GM12874 (cell line): ENCODE measurements at regions not wholly inside any gene's neighbourhood (a gene's known extent, or its start where the extent isn't known, plus 50 kb on each side); places are given as distances from the start of the nearest gene placed in this dataset.

Experiments
- TF ChIP-seq, protein P1 (sequence below): IDR thresholded peaks from 2 replicates; pipeline ENCODE4 v1.5.1; 2011; ENCODE audit warnings: low read depth, mild to moderate bottlenecking, control low read depth, low read length, moderate library complexity; ENCODE audit not compliant: insufficient read depth

DNA sequence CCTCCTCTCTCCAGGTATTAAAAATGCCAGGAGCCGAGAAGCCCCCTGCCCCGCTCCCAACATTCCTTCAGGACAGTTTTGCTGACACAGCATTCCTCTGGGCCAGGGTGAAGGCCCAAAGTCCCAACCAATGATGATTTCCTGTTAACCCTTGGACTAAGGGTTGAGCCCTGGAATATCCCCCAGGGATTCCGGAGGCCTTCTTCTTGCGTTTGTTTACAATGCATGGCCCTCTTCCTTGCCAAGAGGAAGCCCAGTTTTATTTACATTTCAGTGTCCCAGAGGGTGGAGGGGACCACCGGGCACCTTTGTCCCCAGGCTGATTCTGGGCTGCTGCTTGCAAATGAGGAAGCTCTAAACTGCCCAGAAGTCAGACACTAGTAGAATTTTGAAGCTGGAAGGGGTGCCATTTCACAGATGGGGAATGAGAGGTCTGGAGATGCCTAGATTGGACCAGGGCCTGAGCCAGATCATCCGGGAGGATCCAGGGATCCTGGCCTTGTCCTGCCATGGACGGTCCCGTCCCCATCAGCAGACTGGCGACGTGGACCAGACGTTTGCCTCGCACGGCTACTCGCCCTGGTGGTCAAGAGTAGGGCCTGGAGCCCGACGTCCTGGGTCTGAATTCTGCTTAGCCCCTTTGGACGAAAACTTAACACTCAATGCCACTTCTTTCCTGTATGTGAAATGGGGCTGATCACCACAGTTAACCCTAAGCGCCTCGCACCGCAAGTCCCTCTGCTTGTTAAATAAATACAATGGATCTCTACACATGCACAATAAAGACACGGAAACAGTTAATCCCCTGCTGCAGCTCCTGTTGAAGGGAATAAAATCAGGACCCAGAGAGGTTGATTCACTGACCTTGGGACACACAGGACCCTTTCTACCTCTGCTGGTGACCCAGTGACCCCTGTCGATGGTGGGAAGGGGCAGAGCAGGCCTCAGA is 55.6 kb upstream of the CIBAR2 start:
- TF ChIP-seq, protein P1, sequence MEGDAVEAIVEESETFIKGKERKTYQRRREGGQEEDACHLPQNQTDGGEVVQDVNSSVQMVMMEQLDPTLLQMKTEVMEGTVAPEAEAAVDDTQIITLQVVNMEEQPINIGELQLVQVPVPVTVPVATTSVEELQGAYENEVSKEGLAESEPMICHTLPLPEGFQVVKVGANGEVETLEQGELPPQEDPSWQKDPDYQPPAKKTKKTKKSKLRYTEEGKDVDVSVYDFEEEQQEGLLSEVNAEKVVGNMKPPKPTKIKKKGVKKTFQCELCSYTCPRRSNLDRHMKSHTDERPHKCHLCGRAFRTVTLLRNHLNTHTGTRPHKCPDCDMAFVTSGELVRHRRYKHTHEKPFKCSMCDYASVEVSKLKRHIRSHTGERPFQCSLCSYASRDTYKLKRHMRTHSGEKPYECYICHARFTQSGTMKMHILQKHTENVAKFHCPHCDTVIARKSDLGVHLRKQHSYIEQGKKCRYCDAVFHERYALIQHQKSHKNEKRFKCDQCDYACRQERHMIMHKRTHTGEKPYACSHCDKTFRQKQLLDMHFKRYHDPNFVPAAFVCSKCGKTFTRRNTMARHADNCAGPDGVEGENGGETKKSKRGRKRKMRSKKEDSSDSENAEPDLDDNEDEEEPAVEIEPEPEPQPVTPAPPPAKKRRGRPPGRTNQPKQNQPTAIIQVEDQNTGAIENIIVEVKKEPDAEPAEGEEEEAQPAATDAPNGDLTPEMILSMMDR, result no peak

DNA sequence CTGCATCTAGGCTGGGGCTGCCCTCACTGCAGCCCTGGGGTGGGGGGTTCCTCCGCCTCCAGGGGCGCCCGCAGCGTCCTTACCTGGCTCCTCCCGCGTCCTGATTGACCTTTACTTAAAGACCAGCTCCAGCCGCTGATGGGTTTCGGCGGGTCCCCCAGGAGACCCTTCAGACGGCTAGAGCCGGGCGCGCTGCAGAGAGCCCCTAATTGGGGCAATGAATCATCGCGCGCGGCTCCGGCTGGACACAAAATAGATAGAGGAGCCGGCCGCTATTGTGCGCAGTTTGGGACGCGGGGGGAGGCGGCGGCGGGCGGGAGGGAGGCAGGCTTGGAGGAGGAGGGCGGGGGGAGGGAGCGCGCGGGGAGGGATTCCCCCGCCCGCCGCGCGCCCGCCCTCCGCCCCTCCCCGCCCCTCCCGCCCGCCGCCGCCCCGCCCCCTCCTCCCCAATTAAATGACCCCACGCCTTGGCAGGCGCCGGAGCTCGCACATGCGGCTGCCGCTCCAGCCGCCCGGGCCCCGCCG is 56.5 kb upstream of the CIBAR2 start:
- TF ChIP-seq, protein P1, result no peak

DNA sequence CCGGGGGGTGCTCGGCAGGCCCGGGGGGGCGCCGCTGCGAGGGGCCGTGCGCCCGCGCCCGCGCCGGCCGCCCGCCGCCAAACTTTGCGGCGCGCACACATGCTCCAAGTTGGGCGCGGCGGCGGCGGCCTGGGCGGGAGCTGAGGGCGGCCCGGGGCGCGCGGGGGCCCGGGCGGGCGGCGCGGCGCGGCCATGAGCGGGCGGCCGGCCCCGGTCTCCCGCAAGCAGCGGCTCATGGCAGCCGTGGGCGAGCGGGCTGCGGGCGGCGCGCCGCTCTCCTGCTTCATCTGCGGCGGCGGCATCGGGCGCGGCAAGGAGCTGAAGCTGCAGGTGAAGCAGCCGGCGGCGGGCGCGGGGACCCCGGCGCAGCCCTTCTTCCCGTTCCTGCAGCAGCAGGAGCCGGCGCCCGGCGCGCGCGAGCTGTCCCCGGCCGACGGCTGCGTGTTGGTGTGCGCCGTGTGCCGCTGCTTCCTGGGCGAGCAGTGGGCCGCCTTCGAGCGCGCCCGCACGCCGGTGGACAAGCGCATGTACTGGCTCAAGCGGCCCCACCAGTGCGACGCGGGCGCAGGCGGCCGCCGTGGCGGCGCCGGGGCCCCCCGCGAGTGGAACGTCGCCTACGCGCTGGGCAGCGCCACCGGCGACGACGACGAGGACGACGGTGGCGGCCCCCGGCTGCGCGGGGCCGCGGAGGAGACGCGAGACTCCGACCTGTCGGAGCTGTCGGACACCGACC is 57.2 kb upstream of the CIBAR2 start:
- TF ChIP-seq, protein P1, result no peak

DNA sequence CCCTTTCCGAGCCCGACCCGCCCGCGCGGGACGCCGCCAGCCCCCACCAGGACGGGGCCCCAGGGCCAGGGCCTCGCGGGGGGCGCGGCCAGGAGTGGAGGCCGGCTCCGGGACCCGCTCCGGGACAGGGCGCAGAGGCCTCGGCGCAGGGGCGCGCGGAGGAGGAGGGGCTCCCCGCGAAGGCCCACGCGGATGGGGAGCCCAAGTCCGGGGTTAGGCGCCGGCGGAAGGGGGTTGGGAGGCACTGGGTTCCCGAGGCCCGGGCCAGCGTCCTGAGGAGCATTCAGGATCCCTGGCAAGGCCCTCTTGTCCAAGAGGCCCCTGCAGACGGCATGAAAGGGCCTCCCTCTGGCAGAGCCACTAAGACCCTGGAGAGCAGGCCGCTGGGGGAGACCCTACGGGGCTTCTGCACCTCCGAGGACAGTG is 57.8 kb upstream of the CIBAR2 start:
- TF ChIP-seq, protein P1, result no peak

DNA sequence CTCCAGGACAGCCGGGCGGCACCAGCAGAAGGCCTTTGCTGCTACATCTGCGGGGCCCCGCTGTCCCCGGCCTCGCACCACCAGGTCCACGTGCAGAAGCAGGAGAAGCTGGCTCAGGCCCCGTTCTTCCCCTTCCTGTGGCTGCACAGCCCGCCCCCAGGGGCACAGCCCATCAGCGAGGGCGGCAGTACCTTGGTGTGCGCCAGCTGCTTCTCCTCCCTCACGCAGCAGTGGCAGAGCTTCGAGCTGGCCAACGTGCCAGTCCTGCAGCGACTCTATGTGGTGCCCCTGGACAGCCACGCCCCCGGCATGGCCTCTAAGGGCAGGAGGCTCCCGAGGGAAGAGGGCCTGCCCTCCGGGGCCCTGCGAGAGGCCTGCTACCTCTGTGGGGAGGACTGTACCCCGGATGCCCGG is 58.3 kb upstream of the CIBAR2 start:
- TF ChIP-seq, protein P1, result no peak

DNA sequence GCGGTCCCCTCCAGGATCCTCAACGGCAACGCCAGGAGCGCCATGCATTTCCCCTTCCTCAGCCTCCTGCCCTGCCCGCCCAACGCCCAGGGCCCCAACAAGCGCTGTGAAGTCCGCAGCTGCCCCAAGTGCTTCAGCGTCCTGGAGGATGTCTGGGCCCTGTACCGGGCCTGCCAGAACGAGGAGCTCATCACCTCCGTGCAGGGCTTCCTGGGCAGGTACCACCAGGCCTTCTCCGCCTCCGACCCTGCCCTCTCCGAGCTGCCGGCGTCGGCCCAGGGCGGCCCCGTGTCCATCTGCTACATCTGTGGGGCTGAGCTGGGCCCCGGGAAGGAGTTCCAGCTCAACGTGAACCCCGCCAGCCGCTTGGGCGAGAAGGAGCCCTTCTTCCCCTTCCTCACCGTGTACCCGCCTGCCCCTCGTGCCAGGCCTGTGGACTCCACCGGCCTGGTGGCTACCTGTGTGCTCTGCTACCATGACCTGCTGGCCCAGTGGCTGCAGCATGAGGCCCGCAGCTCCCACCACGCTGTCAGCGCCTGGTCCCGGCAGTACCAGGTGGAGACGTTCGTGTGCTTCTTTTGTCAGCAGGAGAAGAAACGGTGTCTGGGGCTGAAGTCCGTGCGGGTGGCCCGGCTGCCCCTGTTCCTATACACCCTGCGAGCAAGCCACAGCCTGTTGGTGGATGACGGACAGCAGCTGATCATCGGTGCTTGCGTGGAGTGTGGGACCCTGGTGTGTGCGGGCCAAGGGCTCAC is 58.9 kb upstream of the CIBAR2 start:
- TF ChIP-seq, protein P1, result no peak
